NCI-H2107 (cell line): ENCODE measurements at regions not wholly inside any gene's neighbourhood (a gene's known extent, or its start where the extent isn't known, plus 50 kb on each side); places are given as distances from the start of the nearest gene placed in this dataset.

ENCODE experiments used
- DNase-seq: peaks from one replicate; lab custom pipeline; 2025; lab: John Stamatoyannopoulos, UW

DNA sequence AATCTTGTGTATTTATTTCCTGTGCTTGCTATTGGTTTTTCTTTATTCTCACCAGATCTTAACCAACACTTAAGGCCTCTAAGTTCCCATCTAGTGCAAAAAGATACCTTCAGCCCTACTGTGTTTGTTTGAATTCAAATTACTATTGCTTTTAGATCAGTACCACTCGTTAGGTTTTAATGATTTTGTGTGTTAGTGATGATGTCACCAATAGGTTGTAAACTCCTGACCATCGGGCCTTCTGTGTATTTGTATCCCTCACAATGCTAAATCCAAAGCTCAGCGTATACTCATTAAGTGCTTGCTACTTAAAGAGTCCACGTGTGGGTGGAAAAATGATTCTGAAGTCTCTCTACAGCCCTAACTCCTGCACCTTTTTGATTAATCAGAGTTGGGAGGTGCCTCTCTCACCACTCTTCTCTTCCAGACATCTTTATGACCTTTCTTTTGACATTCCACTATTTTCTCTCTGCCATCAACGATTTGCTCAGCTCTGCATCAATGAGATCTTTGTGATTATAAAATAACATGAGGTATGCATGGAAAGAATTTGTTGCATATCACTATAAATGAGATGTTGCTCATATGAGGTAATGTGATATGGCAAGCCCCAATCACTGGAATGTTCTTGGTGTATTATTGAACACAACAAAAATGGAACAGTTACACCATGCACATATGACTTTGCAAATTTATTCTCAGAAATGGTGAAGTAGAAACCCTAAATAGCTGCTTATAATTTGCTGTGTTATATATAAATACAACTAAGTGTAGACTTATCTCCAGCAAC, 55.1 kb upstream of the LAMA2 start:
- no peak for DNase-seq

DNA sequence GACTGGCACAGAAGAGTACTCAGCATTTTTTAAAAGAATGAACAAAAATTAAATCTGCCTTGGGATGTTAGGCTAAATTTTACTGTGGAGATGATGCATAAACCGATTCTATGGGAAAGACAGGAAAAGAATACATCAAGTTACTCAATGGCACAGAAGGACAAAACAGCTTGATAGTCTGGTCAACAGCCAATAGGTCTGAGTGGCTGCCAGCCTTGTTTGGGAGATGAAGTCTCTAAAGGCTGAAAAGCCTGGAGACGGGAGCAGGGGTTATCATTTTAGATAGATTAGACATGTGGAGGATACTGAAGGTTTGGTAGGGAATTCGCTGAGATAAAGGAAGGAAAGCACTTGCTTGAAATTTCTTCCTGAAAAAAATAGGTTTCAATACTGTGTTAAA, 56.3 kb upstream of the LAMA2 start:
- DNase-seq, result no peak

DNA sequence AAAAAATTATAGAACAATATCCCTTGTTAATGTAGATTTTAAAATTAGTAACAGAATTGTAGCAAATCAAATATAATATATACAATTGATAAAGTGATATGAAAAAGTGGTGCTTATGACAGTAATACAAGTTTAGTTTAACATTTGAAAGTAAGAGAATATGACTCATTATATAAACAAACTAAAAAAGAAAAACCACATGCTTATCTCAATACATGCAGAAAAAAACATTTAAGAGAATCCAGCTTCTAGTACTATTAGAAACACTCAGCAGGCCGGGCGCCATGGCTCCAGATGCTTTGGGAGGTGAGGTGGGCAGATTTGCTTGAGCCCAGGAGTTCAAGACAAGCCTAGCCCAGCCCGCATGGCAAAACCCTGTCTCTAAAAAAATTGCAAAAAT, 60.7 kb upstream of the LAMA2 start:
- no peak for DNase-seq

DNA sequence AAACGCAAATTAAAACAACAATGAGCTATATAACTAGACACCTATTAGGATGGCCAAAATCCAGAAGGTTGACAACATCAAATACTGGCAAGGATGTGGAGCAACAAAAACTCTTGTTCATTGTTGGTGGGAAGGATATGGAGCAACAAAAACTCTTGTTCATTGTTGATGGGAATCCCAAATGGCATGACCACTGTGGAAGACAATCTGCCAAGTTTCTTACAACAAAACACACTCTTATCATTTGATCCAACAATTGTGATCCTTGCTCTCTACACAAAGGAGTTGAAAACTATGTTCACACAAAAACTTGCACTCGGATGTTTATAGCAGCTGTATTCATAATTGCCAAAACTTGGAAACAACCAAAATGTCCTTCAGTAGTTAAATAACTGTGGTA, 61.8 kb upstream of the LAMA2 start:
- no peak for DNase-seq

DNA sequence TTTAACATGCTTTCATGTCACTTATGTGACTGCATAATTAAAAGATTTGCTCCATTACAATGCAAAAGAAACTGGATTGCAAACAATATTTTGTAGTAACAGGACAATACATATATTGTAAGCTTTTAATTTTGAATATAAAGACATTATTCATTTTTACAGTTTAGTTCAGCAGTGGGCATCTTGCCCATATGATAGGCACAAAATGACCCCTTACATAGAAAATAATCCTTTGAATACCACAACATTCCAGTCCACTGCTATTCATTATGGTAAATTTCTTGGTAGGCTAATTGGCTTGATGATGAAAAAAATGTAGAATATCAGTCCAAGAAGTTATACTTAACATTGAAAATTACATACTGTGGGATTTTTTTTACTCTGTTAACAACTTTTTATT, 74.1 kb upstream of the LAMA2 start:
- DNase-seq, result no peak

DNA sequence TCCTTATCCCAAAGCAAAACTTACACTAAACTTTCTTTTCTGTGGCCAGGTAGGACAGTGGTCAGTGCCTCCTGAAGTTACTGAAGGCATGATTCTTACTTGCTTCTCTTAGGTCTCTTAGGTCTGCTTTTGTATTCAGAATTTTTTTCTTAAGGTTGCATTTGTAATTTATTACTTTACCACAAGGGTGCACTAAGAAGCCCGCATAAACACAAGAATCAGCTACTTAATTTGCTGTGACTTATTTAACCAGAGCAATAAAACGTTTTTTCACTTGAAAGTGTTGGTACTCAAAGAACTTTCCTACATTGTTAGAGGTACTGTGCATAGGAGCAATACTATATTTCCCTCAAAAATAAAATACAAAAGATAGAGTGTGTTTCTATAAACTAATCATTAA, 75.4 kb upstream of the LAMA2 start:
- DNase-seq, result no peak

DNA sequence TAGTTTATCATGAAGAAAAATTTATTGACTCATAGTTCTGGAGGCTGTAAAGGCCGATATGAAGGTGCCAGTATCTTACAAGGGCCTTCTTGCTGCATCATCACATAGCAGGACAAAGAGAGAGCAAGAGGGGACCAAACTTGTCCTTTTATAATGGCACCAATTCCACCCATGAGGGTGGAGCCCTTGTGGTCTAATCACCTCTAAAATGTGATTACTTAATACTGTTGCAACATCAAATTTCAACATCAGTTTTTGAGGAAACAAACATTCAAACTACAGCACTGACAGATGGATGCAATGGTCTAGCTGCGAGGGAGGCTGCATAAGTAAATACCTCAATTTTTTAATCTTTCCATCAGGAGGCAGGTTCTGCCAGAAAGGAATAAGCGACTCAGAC, 76.7 kb upstream of the LAMA2 start:
- DNase-seq, result no peak

DNA sequence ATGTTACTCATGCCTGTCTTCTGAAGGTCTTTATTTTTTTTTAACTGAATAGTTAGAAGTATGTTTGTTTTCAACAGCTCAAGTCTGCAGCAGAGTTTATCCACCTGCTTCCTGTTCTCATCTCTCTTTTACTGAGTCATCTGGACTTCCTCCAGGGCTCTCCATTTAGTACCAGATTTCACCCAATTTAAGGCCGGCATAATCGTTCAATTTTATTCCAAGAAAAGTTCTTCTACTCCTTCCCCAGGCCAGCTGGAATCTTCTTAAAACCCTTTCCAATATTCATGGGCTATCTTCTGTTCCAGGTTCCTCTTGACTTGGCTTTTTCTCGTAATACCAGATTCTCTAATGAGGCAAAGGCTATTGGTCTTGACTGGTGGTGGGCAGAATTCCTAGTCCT, 79.0 kb upstream of the LAMA2 start:
- no peak for DNase-seq

DNA sequence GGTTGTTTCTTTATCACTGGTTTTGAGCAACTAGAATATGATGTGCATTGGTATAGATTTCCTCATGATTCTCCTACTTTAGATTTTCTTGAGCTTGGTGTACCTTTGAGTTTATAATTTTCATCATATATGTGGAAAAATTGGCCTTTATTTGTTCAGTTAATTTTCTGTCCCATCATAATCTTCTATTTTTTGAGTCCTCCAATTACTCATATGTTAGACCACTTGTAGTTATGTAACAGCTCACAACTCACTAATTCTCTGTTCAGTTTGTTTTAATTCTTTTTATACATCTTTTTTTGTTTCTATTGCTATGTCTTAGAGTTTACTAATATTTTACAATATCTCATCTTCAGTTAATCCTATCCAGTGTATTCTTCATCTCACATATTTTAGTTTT, 81.3 kb upstream of the LAMA2 start:
- DNase-seq, result no peak

DNA sequence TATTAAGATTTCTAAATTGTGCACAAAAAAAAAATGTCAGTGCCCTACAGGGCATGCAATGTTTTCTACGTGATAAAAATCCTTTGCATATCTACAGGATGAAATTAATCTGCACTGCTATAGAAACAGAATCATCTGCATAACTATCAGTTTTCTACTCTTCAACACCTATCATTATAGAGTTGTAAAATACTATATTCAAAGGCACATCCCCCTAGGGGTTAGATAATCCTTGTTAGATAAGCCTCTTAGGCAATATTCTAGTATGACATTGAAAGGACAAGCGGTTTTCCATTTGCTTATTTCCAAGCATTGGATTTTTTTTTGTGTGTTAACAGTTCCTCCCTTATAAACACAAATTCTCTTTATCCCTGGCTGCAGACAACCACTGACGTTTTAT, 98.7 kb upstream of the LAMA2 start:
- DNase-seq, result no peak

DNA sequence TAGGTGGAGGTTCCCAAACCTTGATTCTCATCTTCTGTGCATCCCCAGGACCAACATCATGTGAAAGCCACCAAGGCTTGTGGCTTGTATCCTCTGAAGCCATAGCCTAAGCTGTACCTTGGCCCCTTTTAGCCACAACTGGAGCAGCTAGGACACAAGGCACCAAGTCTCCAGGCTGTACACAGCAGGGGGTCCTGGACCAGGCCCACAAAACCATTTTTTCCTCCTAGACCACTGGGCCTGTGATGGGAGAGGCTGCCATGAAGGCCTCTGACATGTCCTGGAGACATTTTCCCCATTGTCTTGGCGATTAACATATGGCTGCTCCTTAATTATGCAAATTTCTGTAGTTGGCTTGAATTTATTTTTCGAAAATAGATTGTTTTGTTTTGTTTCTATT, 114.8 kb upstream of the LAMA2 start:
- no peak for DNase-seq

DNA sequence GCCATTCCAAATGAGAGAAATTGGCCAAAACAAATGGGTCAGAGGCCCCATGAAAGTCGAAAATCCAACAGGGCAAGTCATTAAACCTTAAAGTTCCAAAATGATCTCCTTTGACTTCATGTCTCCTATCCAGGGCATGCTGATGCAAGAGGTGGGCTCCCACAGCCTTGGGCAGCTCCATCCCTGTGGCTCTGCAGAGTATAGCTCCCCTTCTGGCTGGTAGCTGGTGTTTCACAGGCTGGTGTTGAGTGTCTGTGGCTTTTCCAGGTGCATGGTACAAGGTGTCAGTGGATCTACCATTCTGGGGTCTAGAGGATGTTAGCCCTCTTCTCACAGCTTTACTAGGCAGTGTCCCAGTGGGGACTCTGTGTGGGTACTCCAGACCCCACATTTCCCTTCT, 115.2 kb upstream of the LAMA2 start:
- no peak for DNase-seq

DNA sequence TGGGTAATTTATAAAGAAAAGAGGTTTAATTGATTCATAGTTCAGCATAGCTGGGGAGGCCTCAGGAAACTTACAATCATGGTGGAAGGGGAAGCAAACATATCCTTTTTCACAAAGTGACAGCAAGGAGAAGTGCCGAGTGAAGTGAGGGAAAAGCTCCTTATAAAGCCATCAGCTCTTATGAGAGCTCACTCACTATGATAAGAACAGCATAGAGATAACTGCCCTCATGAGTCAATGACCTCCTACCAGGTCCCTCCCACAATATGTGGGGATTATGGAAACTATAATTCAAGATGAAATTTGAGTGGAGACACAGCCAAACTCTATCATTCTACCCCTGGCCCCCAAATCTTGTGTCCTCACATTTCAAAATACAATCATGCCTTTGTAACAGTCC, 115.8 kb upstream of the LAMA2 start:
- DNase-seq, result no peak

DNA sequence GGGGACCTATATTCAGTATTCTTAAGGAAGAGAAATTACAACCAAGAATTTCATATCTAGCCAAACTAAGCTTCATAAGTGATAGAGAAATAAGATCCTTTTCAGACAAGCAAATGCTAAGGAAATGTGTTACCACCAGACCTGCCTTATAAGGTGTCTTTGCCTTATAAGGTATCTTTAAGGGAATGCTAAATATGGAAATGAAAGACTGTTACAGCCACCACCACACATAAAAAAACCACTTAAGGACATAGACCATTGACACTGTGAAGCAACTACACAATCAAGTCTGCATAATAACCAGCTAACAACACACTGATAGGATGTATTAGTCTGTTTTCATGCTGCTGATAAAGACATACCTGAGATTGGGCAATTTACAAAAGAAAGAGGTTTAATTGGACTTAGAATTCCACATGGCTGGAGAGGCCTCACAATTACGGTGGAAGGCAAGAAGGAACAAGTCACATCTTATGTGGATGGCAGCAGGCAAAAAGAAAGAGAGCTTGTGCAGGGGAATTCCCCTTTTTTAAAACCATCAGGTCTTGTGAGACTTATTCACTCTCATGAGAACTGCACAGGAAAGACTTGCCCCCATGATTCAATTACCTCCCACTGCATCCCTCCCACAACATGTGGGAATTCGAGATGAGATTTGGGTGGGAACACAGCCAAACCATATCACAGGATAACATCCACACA, 119.2 kb upstream of the LAMA2 start:
- no peak for DNase-seq

DNA sequence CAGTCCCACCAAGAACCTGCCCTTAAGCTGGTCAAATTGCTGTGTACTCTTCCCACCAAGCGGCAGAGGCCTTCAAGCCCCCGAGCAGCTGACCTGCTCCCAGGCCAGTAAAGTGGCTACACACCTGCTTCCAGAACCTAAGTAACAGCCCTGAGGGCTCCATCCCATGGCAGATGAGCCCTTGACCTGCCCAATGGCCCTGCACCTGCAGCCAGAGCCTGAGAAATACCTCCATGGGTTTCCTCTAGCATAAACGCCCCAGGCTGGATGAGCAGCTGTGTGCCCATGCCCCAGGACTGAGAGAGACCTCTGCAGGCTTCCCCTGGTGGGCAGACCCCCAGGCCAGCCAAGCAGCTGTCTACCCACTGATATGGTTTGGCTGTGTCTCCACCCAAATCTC, 123.0 kb upstream of the LAMA2 start:
- no peak for DNase-seq

DNA sequence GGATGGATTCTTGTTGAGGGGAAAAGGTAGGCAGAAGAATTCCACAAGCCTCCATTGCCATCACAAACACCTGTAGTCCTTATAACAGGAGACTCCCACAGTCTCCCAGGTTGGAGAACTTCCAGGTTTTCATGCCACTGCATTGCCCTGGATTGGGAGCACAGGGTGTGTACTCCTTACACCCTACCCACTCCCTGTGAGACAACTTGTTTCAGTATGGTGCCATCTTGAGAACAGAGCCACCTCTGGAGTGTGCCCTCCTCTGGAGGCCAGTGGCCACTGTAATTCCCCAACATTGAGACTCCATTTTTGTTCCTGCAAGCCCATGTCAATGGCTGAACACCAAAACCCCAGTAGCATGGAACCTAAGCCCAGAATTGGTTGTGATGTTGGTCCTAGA, 123.5 kb upstream of the LAMA2 start:
- DNase-seq, result no peak

DNA sequence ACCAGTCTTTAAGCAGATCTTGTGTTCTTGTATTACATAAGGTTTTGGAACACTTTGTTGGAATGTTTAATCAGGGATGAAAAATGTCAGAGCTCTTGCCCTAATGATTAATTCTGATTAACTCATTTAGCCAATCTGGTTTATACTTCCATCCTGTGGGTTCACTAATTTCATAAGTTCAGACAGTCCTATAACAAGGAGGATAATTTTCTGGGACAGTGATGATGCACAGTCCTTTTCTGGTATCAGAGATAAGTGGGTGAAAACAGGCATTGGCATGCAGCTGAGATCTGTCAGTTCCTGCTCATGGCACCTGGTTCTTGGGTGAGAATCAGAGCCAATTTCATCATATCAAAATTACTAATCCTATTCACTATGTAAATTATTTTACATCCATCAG, 125.0 kb upstream of the LAMA2 start:
- no peak for DNase-seq

DNA sequence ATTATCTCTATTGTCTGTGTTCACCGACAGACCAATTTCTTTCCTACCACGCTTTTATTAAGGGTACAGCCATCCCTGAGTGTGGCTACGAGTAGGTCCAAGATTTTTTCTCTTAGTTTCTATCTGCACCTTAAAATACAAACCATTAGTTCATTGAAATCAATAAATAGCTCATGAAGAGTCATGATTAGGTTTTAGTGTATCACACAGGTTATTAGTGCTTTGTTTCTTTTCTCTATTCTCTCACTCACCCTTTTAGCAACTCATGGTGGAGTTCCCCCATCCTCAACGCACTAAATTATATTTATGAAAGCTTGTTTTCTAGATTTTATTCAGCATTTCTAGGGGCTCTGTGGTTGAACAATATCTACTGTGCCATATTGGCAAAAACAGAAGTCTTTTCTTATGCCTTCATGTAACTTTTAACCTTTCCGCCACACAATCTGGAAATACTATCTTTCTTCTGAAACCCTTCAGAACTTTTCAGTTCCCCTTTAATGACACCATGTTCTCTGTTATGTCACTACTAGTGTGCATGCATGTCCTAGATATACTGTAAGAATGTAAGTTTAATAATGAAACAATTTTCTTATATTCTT, 128.2 kb upstream of the LAMA2 start:
- DNase-seq, result no peak

DNA sequence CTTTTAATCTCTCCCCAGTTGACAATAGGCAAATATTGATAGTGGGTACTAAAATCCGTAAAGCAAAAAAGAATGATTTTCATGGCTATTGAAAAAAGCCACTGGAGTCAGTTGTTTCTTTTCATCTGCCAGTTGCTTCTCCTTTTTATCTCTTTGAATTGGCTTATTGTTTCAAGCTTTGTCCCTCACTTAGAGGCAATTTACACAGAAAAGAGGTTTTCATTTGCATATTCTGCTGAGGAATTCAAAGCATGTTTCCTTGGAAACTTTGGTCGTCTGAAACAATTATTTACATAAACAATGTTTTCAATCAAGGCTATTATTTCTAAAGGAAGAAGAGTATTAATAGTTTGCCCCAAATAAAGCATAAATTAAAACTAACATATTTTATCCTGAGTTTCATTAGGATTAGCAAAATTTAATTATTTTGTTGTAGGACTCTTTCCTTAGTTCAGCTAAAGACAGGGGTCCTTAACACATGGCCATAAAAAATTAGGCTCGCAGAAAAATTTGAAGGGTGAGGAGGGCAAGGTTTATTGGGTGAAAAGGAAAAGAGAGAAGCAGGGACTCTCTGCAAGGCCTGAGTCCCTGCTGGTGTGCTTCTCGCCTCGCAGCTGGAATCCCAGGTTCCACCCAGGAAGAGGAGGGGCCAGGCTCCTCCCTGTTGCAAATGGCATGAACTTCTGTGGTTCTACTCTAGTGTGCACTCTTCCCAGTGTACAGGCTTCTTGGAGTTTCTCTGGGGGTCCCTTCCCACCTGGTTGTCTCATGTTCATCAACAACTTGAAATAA, 138.8 kb upstream of the LAMA2 start:
- DNase-seq, result no peak

DNA sequence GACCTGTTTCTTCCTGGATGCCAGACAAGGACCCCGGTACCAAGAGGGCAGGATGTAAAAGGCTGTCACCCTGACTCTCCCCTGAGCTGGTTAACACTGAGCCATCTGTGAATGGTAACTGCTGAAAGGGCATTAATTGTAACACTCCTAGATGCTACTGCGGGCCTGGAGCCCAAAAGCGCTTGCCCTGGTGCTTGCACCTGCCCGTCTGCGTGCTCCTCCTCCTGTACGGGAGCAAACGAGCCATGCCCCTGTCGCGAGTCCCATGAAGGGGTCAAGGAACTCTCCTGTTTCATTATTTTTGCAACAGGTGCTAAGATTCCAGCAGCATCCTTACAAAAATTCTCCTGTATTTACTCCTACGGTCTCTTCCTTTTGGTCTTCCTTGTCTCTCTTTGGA, 140.0 kb upstream of the LAMA2 start:
- no peak for DNase-seq

DNA sequence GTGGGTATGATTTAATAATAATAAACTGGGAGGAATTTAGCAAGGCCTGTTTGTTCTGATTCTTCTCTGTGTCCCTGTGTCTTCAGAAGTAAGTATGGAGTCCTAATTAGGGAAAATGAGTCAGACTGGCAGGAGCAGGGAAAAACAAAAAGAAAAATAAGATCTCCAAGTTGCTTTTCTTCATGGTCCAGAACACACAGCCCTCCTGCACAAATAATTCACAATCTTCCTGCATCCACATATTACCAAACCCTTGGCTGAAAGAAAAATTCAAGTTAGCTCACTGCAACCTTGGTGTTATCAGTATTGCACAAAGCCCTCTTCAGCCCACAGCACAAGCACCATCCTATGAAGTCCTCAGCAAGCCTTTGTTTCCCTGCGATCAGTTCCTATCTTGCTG, 142.0 kb upstream of the LAMA2 start:
- DNase-seq, result no peak

DNA sequence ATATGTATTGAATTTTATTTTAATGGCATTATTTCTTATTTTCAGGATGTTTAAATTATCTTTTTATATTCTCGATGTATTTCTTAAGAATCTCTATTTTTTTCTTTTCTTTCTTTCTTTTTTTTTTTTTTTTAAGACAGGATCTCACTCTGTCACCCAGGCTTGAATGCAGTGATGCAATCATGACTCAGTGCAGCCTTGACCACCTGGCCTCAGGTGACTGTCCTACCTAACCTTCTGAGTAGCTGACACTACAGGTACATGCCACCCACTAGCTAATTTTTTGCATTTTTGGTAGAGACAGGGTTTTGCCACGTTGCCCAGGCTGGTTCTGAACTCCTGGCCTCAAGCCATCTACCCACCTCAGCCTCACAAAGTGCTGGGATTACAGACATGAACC, 143.8 kb upstream of the LAMA2 start:
- DNase-seq, result no peak

DNA sequence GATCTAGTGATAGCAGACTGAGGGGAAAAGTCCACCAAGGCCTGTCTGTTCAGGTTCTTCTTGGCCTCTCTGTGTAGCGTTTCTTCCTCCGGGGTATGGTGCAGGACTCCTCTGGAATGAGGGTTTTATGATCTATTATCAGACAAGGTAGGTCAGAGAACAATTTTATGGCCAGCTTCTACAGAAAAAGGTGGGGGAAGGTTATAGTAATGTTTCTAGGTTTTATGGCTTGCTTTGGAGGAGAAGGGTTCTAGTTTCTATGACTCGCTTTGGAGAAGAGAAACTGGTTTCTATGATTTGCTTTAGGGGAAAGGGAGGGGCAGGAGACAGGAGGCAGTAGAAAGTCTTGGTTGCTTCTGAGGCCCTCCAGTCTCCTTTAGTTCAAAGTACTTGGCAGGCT, 144.8 kb upstream of the LAMA2 start:
- no peak for DNase-seq
